ENCODE measurements at regions not wholly inside any gene's neighbourhood (a gene's known extent, or its start where the extent isn't known, plus 50 kb on each side); places are given as distances from the start of the nearest gene placed in this dataset.

- no peak overlapping the region for H3K4me3 Mint-ChIP-seq
- peaks cover 5% of the 10 kb centered on the region for H3K27me3 Mint-ChIP-seq
- peaks cover 8% of the 10 kb centered on the region for H3K36me3 Mint-ChIP-seq
- no peak for DNase-seq
- H3K9me3 Mint-ChIP-seq, result peaks cover 17% of the 10 kb centered on the region
- intact Hi-C loops (cut with micrococcal nuclease), result no loop called here
- no peak overlapping the region for H3K27ac Mint-ChIP-seq
- H3K4me1 Mint-ChIP-seq (ENCODE audit: low read depth), result peaks cover 5% of the 10 kb centered on the region
- ChIA-PET POLR2A (interaction anchor here (1.4 kb wide), 1 partner anchor 9 kb away, joined by 4 read pairs; no protein-coding TSS in a partner anchor), CTCF (interaction anchor here (1.8 kb wide), 1 partner anchor 148 kb away, joined by 6 read pairs; no protein-coding TSS in a partner anchor)
Measured at GRCh38 chr2:102092535-102092934, 50.0 kb upstream of the IL1R1 start.

Data from activated CD4-positive, alpha-beta memory T cell treated with anti-CD3 and anti-CD28 coated beads for 36 hours (primary cell).